ENCODE measurements at regions not wholly inside any gene's neighbourhood (a gene's known extent, or its start where the extent isn't known, plus 50 kb on each side); places are given as distances from the start of the nearest gene placed in this dataset.

DNA sequence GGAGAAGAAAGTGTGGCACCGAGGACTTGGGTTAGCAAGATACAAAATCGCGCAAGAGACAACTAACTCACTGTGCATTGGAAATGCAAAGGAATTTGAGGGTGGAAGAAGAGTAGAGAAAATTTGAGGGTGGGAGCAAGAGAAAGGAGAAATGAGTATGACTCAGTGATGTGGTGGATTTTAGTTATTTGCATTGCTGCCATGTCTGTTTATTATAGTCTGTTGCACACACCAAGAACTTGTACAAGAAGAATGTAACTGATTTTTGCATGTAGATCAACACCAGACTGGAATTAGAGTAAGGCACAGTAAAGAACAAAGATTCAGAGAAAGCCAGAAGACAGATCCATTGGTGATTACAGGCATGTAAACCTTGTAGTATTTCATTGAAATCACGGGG lies 71.6 kb upstream of the SMIM36 start:
- no peak for DNase-seq (ENCODE audit: low spot score)

DNA sequence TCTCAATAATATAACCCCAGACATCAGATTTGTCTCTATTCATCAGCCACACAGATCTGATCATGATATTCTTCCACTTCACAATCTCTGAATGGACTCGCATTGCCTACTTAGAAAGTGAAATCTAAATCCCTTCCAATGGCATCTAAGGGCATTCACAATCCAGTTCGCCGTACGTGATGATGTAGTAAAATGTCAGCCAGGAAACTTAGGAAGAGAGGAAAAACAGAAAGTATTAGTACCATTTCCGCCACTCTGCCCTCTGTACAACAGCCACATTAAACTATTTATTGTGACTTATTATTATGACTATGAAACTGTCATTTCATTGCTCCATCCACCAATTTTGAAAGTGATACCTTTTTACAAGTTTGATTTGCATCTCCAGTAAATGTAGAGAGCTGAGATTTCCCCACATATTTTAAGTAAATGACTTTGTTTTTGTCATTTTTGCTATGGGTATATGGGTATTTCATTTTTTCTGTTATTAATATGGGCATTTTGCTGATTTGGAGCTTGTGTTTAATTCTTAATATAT lies 69.4 kb upstream of the SMIM36 start:
- DNase-seq (ENCODE audit: low spot score): no peak

DNA sequence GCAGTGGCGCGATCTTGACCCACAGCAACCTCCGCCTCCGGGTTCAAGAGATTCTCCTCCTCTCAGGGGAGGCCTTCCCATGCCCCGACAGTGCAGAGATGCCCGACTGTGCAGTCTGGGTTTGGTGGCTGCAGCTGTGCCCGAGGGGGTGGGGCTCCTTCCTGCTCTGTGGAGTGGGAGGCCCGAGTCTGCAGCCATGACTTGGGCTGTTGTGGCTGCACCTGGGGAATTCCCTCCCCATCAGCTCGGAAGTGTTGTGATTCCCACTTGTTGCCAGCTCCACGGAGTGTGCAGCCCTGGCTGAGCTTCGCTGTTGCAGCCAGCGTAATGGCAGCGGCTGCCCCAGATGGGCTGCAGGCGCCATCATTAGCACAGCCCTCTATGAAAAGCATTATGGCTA lies 66.4 kb upstream of the SMIM36 start:
- DNase-seq (ENCODE audit: low spot score): no peak

DNA sequence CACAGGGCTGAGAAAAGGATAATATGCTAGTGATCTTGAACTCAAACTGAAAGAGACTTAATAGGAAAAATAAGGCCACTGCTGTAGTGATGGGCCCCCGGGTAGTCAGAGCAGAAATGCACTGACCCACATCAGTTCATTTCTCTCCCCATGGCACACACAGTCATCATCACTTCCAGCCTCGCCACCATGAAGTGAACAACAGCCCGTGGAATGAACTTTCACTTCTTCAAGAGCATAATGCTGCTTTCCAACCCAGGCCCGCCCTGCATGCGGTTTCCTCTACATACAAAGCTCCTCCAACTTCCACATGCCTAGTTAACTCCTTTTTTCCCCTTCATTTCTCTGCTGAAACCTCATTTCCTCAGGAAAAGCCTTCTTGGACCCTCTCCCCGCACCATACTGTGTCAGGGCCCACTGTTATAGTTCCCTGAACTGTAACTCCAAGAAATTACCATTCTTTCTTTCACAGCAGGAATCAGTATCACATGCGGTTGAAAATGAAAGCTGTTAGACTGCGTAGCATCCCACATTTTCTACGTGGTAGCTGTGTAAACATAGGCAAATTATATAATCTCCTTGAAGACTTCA lies 65.8 kb upstream of the SMIM36 start:
- no peak for DNase-seq (ENCODE audit: low spot score)

DNA sequence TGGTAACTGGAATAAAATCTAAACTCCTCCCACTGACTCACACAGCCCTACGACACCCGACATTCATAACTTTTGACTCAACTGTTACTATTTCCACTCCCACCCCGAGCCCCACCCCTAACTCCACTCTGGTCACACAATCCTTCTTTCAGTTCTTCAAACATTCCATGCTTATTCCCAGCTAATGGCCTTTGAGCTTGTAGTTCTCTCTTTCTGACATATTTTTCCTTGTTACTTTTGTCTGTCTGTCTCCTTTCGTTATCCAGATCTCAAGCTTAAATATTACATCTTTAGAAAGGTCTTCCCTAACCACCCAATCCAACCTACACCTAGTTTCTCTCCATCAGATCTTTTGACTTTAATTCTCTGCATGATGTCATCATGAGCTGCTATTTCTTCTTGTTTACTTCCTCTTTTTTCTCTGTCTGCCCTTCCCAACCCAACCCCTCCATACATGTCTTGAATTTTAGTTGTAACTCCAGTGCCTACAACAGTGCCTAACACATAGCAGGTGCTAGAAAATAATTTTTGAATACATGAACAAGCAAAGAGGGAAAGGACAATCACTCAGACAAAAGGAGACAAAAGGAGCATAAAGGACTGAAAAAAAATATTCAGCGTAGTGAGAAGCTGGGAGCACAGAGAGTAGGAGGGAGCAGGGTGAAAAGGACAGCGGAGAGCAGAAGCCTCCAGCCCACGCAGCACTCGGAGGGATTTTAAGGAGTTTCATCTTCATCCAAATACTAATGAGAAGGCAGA lies 65.2 kb upstream of the SMIM36 start:
- no peak for DNase-seq (ENCODE audit: low spot score)

DNA sequence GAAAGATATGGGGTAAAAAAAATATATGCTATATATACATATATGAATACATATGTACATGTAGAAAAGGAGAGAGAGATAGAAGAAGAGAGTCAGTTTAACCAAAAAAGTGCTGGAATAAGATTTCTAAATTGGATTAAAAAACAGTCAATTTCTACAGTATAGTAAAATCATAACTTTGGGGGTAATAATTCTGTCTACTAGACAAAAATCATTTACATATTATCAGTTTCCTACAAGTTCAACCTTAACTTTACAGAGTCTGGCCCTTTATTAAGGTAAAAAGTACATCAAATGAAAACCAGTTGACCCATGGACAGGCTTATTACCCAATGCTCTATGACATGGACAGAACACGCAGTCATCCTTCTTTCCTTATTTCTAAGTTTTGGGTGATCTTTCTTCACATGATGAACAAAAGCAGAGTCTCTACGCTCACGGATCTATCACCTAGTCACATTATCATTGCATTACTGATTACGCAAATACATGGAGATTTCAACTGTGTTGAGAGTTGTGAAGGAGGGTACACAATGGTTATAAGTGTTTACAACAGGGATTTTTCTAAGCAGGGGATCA lies 63.9 kb upstream of the SMIM36 start:
- DNase-seq (ENCODE audit: low spot score): no peak

DNA sequence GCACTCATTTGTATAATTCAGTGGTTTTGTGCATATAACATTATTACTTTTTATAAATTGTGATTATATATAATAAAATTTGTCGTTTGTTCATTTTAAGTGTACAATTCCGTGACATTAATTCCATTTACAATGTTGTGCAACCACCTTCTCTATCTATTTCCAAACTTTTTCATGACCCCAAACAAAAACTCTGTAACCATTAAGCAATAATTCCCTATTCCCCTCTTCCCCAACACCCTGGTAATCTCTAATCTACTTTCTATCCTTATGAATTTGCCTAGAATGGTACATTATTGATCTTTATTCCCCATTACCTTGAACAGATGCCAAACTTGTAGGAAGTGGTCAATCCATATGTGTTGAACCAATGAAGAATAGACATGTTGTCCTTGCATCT lies 61.3 kb upstream of the SMIM36 start:
- no peak for DNase-seq (ENCODE audit: low spot score)

DNA sequence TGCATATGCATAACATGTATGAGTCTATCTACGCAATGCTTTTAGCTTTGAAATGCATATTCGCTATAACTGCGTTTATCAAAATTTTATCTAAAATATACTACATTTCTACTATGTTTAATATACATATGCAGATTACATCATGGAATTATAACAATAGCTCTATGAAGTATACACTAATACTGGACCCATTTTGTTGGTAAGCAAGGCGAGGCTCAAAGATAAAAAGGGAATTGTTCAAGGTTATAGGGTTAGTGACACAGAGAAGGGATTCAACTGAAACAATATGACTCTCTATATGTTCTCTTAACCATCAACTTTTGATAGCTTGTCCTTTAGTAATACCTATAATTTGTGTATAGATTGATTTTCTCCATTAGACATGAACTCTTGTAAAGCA lies 60.9 kb upstream of the SMIM36 start:
- no peak for DNase-seq (ENCODE audit: low spot score)

DNA sequence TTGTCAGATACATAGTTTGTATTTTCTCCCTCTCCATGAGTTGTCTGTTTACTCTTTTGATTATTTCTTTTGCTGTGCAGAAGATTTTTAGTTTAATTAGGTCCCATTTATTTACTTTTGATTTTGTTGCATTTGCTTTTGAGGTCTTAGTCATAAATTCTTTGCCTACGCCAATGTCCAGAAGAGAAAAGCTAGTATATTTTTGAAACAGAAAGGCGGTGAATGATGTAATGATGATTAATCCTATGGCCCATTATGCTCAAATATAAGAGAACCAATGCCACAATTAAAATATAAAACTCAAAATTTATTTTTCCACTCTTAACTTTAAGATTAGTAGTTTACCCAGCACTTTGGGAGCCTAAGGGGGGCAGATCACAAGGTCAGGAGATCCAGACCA lies 59.8 kb upstream of the SMIM36 start:
- no peak for DNase-seq (ENCODE audit: low spot score)

DNA sequence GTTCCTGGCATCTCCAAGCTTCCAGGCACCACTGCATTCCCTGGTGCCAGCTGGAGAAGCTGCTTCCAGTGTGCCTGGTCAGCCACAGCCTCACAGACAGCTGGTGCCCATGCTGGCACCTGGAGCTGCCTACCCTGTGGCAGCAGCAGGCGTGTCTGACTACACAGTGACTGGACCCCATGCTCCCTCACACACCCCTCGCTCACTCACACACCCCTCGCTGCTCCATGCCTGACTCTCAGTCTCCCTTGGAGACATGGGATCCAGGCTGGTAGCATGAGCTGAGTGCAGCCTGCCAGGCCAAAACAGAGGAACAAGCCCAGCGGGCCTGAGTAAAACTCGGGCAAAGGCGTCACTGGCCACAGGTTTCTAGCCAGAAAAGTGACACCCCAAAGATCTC lies 59.1 kb upstream of the SMIM36 start:
- DNase-seq (ENCODE audit: low spot score): no peak

DNA sequence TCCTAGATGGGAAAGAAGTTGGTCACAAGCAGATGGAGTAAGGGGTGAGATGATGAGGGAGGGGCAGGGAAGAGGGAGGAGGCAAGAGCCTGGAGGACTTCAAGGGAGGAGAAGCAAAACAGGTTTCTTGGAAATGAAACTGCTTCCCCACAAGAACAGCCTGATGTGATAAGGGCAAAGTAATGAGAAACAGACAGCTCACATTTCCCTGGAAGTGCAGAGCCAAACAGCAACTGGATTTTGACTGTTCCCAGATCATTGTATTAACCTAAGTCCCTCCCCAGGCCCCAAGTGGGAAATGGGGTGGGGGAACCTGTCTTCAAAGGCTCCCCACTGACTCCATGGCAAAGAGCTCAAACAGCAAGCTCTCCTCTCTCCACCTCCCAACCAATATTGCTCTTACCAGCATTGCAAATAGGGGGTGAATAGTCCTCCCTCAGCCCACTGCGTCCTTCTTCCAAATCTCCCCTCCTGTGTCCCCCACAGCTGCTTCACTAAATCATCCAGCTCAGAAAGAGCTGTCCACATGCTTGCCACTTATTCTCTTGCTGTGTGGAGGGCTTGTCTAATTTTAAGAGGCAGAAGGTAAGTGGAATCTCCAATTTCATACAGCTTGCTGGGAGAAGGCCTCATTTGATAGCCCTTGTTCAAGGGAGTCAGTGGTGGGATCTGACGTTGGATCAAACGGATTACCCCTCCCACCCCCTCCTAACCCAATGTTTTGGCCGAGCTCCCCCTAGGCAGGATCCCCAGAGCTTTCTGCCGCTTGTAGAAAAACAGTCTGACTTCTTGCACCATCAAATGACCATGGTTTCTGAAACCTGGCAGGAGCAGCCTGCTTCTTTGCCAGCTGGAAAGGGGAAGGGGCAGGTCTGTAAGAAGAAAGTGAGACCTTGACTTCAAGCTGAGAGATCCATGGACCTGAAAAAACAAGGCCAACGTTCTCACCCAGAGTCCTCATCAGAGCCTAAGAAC lies 56.3 kb upstream of the SMIM36 start:
- no peak for DNase-seq (ENCODE audit: low spot score)

DNA sequence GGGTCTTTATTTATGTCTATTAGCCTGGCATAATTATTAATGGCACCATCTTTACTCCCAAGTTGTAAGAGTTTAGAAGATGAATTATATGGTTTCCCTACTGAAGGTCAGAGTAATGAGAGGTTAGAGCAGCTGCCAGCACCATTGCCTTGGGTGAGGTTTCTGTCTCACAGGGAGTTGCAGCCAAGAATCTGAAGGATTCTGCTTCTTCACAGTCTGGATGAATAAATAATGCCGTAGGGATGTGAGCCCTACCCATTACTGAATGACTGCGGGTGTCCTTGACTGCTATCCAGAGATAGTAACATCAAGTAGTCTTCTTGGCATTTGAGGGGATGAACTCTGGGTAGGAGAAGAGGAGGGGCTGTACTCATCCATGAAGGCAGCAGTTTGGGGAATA lies 52.8 kb upstream of the SMIM36 start:
- DNase-seq (ENCODE audit: low spot score): no peak

DNA sequence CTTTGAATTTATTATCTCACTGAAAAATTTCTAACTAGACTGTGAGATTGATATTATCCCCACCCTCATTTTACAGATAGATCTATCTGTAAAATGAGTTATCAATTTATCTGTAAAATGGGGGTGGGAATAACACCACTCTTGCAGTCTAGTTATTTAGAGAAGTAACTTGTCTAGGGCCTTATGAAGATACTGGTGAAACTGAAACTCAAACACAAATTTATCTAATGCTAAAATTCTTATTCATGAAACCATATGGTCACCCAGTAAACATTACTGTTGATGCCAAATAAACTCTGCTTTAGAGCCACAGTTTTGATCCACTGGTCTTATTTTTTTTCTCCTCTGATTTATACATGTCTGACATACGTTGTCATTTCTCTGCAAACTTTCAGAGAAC lies 52.1 kb upstream of the SMIM36 start:
- no peak for DNase-seq (ENCODE audit: low spot score)

DNA sequence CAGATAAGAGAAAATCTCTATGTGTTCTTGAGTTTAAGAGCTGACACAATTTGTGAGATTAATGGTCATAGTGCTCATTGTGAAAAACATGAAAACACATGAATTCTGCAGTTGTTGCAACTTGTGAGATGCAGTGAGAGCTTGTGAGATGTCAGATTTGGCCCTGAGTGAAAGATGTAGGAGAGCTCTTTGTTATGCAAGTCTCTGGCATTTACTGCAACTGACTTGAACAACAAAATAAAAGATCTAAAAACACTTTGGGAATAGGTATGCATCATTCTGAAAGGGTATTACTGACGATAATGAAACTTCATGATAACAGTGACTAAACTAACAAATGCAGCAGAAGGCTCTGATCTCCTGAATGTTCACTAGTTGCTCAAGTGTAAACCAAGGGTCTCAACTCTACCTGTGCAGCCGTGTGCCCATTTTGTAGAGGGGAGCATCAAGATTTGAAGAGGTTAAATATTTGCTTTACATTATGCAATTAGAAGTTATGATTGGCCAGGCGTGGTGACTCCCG lies 50.8 kb upstream of the SMIM36 start:
- no peak for DNase-seq (ENCODE audit: low spot score)

DNA sequence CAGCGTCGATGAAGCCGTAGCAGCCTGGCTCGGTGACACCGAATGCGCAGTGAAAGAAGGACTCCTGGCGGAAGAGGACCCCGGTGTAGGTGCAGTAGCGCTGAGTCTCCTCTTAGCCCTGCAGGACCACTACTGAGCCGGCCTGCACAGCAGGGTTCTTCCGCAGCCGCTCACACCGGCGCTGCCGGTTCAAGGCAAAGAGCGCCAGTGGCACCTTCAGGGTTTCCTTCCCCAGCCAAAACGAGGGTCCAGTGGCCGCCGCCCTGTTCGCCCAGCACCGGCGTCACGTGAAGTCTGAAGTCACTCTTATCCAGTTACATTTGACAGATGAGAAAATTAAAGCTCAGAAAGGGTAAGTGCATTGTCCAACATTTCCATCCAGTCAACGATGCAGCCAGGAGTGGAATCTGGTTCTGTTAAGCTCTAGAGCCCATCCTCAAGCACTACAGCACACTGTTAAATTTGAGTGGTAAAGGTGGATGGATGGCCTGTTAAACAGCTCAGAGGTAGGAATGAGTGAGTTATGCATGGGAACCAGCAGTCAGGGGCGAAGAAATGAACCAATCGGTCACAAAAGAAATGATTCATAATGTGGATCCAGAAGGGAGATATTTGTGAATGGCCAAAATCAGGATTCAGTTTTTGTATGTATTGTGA lies 50.2 kb upstream of the SMIM36 start:
- DNase-seq (ENCODE audit: low spot score): no peak
